Stimulated activated memory B cell treated with anti-CD40 and anti-IgM and Interleukin-4, amounts not matched to agents 10 μg/mL and 1 μg/mL and 100 μg/mL, for 72 hours (primary cell): ENCODE measurements at regions not wholly inside any gene's neighbourhood (a gene's known extent, or its start where the extent isn't known, plus 50 kb on each side); places are given as distances from the start of the nearest gene placed in this dataset.
A peak's percentile ranks its signal among the peaks of the same experiment; 100 is the strongest.
"Not testable (repeated sequence)": the region's sequence is repeated elsewhere in the genome, so short reads cannot be mapped to it uniquely, and the experiment has no call there.

ENCODE experiments used
- ATAC-seq: fragments of 150-1000 bp; cut with Tn5 transposase; 2 replicates; pipeline ENCODE4 v1.10.0; 2021
- H3K27ac Mint-ChIP-seq: one replicate; pipeline ENCODE4 v1.8.0; 2022; ENCODE audit warnings: mild to moderate bottlenecking, mixed read lengths
- H3K27me3 Mint-ChIP-seq: one replicate; pipeline ENCODE4 v1.8.0; 2022; ENCODE audit warnings: mixed read lengths
- H3K36me3 Mint-ChIP-seq: one replicate; pipeline ENCODE4 v1.8.0; 2022; ENCODE audit warnings: mixed read lengths
- H3K4me1 Mint-ChIP-seq: one replicate; pipeline ENCODE4 v1.8.0; 2022; ENCODE audit warnings: mixed read lengths
- H3K4me3 Mint-ChIP-seq: one replicate; pipeline ENCODE4 v1.8.0; 2022; ENCODE audit warnings: mild to moderate bottlenecking, moderate library complexity, mixed read lengths
- H3K9me3 Mint-ChIP-seq: one replicate; pipeline ENCODE4 v1.8.0; 2022; ENCODE audit warnings: mixed read lengths

- H3K36me3 Mint-ChIP-seq, result no peaks in the 10 kb centered on the region
- H3K4me3 Mint-ChIP-seq, result no peak overlapping the region
- H3K9me3 Mint-ChIP-seq, result peaks cover 2% of the 10 kb centered on the region
- peaks cover 30% of the 10 kb centered on the region for H3K27me3 Mint-ChIP-seq
- H3K4me1 Mint-ChIP-seq, result no peaks in the 10 kb centered on the region
- H3K27ac Mint-ChIP-seq, result no peak overlapping the region
- no peak for ATAC-seq
Measured at GRCh38 chr6:168194732-168195567, 115.9 kb upstream of the FRMD1 start.

GRCh38 chr6:168193816-168194721 lies 115.1 kb upstream of the FRMD1 start:
- H3K4me3 Mint-ChIP-seq, result no peak overlapping the region

GRCh38 chr6:168192901-168193815 lies 114.1 kb upstream of the FRMD1 start:
- no peak overlapping the region for H3K27ac Mint-ChIP-seq
- H3K9me3 Mint-ChIP-seq, result peaks cover 2% of the 10 kb centered on the region
- no peak overlapping the region for H3K4me3 Mint-ChIP-seq
- H3K36me3 Mint-ChIP-seq, result no peaks in the 10 kb centered on the region
- H3K4me1 Mint-ChIP-seq, result no peaks in the 10 kb centered on the region
- ATAC-seq, result no peak
- peaks cover 30% of the 10 kb centered on the region for H3K27me3 Mint-ChIP-seq

More at GRCh38 chr6:168193816-168194721, 115.1 kb upstream of the FRMD1 start:
- H3K27ac Mint-ChIP-seq, result no peak overlapping the region
- no peak for ATAC-seq
- peaks cover 2% of the 10 kb centered on the region for H3K9me3 Mint-ChIP-seq
- no peaks in the 10 kb centered on the region for H3K36me3 Mint-ChIP-seq
- peaks cover 30% of the 10 kb centered on the region for H3K27me3 Mint-ChIP-seq
- H3K4me1 Mint-ChIP-seq, result no peaks in the 10 kb centered on the region

- Mint-ChIP-seq H3K9me3 (peaks cover 2% of the 10 kb centered on the region), H3K27me3 (peaks cover 30% of the 10 kb centered on the region), H3K27ac (no peak overlapping the region), H3K36me3 (no peaks in the 10 kb centered on the region), H3K4me3 (no peak overlapping the region), H3K4me1 (no peaks in the 10 kb centered on the region)
- no peak for ATAC-seq
Measured at GRCh38 chr6:168192195-168192900, 113.3 kb upstream of the FRMD1 start.

- Mint-ChIP-seq H3K9me3 (peaks cover 8% of the 10 kb centered on the region), H3K27me3 (peaks cover 30% of the 10 kb centered on the region), H3K27ac (no peak overlapping the region), H3K4me3 (no peak overlapping the region), H3K4me1 (no peaks in the 10 kb centered on the region), H3K36me3 (no peaks in the 10 kb centered on the region)
- no peak for ATAC-seq
Measured at GRCh38 chr6:168190646-168191443, 111.8 kb upstream of the FRMD1 start.

GRCh38 chr6:168190014-168190405 lies 111.0 kb upstream of the FRMD1 start:
- no peaks in the 10 kb centered on the region for H3K4me1 Mint-ChIP-seq
- no peaks in the 10 kb centered on the region for H3K36me3 Mint-ChIP-seq
- H3K27me3 Mint-ChIP-seq, result peaks cover 30% of the 10 kb centered on the region
- no peak overlapping the region for H3K27ac Mint-ChIP-seq
- no peak for ATAC-seq
- no peak overlapping the region for H3K4me3 Mint-ChIP-seq
- peaks cover 8% of the 10 kb centered on the region for H3K9me3 Mint-ChIP-seq

GRCh38 chr6:168189200-168190013 lies 110.4 kb upstream of the FRMD1 start:
- ATAC-seq, result peak; percentile 28
- Mint-ChIP-seq H3K36me3 (no peaks in the 10 kb centered on the region), H3K9me3 (peaks cover 5% of the 10 kb centered on the region), H3K4me3 (no peak overlapping the region), H3K27me3 (peaks cover 30% of the 10 kb centered on the region), H3K27ac (no peak overlapping the region), H3K4me1 (no peaks in the 10 kb centered on the region)

- no peak overlapping the region for H3K4me3 Mint-ChIP-seq
- H3K9me3 Mint-ChIP-seq, result peaks cover 5% of the 10 kb centered on the region
- H3K4me1 Mint-ChIP-seq, result no peaks in the 10 kb centered on the region
- ATAC-seq, result no peak
- no peaks in the 10 kb centered on the region for H3K36me3 Mint-ChIP-seq
- H3K27me3 Mint-ChIP-seq, result peaks cover 27% of the 10 kb centered on the region
- H3K27ac Mint-ChIP-seq, result no peak overlapping the region
Measured at GRCh38 chr6:168188369-168189199, 109.6 kb upstream of the FRMD1 start.

- H3K27me3 Mint-ChIP-seq, result peaks cover 15% of the 10 kb centered on the region
Measured at GRCh38 chr6:168186438-168186837, 107.4 kb upstream of the FRMD1 start.

GRCh38 chr6:168186018-168186417 lies 107.0 kb upstream of the FRMD1 start:
- H3K9me3 Mint-ChIP-seq, H3K4me3 Mint-ChIP-seq, H3K4me1 Mint-ChIP-seq, H3K27ac Mint-ChIP-seq, ATAC-seq, H3K36me3 Mint-ChIP-seq: not testable (repeated sequence)
- peaks cover 11% of the 10 kb centered on the region for H3K27me3 Mint-ChIP-seq

More at GRCh38 chr6:168186438-168186837, 107.4 kb upstream of the FRMD1 start:
- H3K27ac Mint-ChIP-seq, result no peak overlapping the region
- H3K4me3 Mint-ChIP-seq, result no peak overlapping the region
- H3K4me1 Mint-ChIP-seq, result no peaks in the 10 kb centered on the region
- H3K9me3 Mint-ChIP-seq, result peaks cover 5% of the 10 kb centered on the region
- H3K36me3 Mint-ChIP-seq, result no peaks in the 10 kb centered on the region
- ATAC-seq, result no peak

GRCh38 chr6:168184701-168185100 lies 105.7 kb upstream of the FRMD1 start:
- peaks cover 5% of the 10 kb centered on the region for H3K9me3 Mint-ChIP-seq
- peaks cover 10% of the 10 kb centered on the region for H3K27me3 Mint-ChIP-seq
- no peaks in the 10 kb centered on the region for H3K36me3 Mint-ChIP-seq
- no peak overlapping the region for H3K4me3 Mint-ChIP-seq
- ATAC-seq, result no peak
- H3K4me1 Mint-ChIP-seq, result no peaks in the 10 kb centered on the region
- no peak overlapping the region for H3K27ac Mint-ChIP-seq

- H3K9me3 Mint-ChIP-seq, result peaks cover 5% of the 10 kb centered on the region
- H3K27ac Mint-ChIP-seq, result no peak overlapping the region
- no peak overlapping the region for H3K4me3 Mint-ChIP-seq
- no peaks in the 10 kb centered on the region for H3K4me1 Mint-ChIP-seq
- H3K27me3 Mint-ChIP-seq, result peaks cover 21% of the 10 kb centered on the region
- ATAC-seq, result no peak
- H3K36me3 Mint-ChIP-seq, result no peaks in the 10 kb centered on the region
Measured at GRCh38 chr6:168183613-168183970, 104.6 kb upstream of the FRMD1 start.
